NCI-H128 (cell line): ENCODE measurements at regions not wholly inside any gene's neighbourhood (a gene's known extent, or its start where the extent isn't known, plus 50 kb on each side); places are given as distances from the start of the nearest gene placed in this dataset.

Source experiments
- DNase-seq: peaks from one replicate; lab custom pipeline; 2025; ENCODE audit not compliant: unreplicated experiment; lab: John Stamatoyannopoulos, UW

DNA sequence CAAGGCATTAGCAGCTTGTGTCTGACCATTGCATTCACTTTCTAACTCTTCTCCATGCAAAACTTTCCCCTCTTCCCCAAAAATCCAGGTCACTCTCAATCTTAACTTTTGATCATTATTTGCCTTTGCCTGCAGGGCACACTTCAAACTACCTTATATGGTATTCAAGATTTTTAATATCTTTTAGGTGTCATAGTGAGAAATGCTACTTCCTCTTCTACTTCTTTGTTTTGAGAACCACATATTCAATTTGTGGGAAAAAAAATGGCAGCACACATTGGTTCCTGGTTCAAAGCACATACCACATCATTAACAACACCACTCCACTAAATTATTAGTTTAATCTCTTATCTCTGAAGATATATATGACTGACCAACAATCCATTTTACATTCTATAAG is 1267.0 kb upstream of the CITED2 start:
- no peak for DNase-seq

DNA sequence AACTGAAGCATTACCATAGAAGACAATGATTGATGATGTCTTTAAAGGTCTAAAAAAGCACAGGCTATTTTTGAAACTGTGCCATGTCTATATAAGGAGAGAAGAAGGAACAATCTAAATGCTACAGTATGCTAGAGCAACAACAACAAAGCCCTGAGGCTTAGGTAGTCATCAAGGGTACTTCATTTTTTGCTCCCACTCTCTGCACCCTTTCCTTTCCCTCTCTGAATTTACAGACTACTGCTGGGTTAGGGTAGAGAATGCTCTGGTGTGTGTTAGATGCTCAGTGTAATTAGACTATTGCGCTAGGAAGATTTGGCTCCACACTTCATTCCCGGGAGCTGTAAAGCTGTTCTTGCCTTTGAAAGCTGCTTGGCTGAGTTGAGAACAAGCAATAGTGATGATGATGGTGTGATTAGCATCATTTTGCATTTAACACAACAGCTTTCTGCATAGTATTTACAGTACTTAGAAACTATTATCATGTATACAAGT is 1262.5 kb upstream of the CITED2 start:
- DNase-seq, result no peak

DNA sequence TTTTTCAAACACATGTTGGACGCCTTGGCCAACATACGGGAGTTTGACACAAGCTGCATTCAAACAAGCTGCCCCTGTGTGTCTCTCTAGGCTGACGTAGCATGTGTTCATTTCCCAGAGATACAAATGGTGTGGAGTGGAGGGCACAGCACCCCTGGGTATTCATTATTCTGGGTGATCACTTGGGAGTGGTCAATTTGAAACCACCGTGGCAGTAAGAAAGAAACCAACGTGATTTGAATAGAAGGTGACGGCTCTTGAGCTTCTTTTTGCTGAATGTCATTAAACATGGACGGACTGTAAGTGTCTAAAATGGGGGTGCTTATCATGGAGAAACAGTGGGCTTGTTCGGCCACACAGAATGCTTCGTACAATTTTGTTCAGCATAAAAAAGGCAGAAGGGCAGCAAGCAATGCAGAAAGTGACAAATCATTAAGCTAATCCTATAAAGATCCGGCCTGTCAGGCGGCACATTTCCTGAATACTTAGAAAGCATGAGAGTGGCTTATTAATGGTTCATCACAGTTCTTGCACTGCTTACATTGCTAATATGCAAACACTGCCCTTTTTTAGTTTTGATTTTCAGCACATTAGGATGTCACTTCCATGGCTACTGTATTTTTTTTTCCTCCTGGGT is 1261.9 kb upstream of the CITED2 start:
- DNase-seq, result no peak

DNA sequence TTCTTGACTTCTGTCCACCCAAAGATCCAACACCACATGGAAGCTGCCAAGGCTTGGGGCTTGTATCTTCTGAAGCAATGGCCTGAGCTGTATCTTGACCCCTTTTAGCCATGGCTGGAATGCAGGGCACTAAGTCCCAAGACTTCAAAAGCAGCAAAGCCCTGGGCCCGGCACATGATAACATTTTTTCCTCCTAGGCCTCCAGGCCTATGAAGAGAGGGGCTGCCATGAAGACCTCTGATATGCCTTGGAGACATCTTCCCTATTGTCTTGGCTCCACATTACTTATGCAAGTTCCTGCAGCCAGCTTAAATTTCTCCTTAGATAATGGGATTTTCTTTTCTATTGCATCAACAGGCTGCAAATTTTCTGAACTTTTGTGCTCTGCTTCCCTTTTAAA is 1252.6 kb upstream of the CITED2 start:
- DNase-seq, result no peak

DNA sequence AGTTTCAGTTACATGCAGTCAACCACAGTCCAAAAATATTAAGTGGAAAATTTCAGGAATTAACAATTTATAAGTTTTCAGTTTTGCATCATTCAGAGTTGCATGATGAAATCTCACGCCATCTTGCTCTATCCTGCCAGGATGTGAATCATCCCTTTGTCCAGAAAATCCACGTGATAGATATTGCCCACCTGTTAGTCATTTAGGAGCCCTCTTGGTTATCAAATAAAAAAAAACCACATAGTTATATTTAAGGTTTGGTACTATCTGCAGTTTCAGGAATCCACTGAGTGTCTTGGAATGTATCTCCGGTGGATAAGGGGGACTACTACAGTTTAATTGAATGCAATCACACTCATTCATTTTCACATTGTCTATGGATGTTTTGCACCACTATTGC is 1249.0 kb upstream of the CITED2 start:
- no peak for DNase-seq

DNA sequence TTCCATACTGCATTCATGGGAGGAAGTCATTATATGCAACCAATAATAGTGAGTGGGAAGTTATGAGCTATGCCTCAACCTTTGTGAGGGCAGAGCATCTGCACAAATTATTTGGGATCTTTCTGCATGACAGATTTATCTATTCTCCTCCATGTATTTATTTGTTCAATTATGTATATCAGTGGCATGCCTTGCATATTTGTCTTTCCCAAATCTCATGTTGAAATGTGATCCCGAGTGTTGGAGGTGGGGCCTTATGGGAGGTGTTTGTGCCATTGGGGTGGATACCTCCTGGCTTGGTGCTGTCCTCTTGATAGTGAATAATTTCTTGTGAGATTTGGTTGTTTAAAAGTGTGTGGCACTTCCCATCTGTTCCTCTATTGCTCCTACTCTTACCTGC is 1246.0 kb upstream of the CITED2 start:
- DNase-seq, result no peak

DNA sequence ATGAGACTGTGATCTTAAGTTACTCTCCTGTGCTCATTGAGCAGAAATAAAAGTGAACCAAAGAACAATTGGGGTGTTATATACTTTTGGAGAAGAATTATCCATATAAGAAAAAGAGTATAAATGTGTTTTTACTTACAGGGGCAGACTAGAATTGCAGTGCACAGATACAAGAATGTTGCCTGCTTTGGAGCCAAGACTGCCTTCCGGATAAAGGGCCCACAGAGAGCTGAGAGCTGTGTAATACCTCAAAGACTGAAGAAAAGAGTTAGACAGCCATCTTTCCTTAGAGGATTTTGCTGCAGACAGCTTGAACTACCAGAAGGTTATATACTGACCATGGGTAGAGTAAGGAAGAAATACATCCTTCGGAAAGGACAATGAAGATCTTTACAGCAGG is 1235.5 kb upstream of the CITED2 start:
- DNase-seq, result no peak

DNA sequence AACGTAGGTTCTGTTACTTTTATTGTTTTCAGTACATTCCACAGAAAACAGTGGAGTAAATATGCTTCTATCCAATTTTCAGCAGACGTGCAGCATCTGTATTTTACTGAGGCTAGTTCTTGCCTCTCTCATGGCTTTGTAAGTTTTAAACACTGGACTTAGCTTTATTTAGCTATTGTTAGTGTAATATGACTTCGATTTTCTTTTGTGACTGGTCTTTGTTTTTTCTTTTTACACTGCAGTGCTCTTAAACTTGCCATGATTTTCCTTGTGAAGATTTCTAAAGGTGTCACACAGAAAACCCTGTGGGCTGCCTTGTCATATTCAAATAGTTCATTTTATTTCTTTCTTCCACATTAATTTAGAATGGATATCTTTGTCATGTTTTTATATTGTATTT is 1234.9 kb upstream of the CITED2 start:
- DNase-seq, result no peak

DNA sequence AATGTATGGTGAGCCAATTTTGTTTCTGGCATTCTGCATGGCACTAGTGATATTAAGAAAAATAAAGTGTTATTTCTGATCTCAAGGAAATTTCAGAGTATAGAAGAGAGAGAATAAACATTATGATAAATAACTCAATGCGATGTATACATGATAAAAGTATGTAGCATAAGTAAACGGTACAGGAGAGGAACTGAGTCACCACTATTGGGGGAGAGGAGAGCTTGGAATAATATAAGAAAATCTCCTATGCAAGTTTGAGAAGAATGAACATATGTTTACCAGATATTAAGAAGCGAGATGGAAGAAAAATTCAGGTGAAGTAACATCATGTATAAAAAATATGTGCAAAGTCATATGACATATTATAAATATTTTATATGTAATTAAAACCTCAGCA is 1230.3 kb upstream of the CITED2 start:
- DNase-seq, result no peak

DNA sequence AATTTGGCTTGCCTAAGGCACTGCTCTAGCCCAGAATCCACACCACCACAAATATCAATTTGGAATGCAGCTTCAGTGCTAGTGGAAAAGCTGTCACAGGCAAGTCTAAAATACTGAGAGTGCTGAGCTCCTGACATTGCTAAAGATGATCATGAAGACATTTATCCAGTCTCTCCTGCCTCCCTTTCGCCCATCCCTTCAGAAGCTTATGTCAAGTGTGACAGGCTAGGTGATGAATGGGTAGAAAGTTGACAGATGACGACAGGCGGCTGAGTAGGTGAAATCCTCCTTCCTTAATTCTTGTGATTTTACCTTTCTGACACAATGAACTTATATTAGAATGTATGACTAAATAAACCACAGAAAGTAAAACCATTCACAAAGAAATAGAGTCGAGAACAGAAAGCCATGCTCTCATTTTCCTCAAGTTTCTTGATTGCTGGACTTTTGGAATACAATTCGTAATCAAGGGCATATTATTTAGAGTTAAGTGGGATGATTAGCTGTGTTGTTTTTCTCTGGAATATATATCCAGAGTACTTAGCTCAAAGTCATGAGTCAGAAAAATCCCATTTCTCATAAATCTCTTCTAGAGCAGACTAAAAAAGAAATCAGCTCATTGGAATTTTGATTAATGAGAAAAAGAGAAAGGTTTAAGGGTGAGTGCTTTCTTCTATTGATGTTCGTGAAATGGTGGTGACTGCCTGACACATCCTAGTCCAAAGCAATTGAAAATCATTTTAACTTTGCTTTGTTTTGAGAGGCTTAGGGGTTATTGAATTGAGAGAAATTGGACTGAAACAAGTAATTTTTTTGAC is 1228.2 kb upstream of the CITED2 start:
- DNase-seq, result no peak

DNA sequence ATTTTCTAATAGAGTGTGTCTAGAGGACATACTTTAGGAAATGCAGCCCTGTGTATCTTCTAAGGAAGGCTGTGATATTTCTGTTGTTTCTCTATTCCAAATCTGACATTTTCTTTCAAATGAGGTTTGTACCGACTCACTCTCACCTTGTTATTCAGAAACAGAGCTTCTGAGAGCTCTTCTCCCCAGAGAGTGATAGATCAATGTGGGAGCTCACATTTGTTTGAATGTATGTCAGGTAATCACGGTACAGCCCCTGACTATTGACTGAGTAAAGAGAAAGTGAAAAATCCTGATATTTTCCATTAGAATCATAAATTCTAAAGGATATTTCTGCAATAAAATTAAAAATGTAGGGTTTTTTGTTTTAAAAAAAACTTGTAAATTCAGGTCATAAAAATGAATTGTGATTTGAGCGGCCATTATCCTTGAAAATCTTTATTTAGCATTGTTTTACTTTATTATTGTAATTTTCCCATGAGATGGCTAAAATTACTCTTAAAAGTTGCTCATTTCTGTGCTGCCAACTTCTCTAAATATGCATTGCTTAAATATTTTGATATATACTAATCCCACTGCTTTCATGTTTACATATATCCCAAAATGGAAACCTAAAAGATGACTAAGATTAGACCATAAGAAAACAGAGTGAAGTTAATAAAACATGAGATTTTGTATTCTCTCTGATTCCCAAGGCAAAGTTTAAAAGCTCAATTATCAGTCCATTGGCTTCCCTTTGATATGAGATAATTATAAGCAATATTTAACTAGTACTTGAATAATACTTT is 1226.8 kb upstream of the CITED2 start:
- DNase-seq, result no peak

DNA sequence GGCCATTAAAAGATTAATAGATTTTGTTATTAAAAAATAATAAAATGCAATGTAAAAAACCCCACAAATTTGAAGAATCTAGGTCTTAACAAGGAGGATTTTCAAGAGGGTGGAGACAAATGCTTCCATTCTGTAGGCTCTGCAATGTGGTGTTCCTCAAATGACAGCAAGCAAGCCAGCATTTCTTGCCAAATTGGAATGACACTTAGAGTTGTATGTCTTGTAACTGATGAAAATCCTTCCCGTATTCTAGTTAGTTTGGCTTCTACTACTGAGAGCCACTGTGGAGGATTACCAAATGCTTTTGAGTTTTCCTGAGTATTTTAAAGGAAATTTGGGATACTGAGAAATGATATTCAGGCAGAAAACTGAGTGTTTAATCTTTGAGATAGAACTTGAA is 1225.5 kb upstream of the CITED2 start:
- DNase-seq, result no peak

DNA sequence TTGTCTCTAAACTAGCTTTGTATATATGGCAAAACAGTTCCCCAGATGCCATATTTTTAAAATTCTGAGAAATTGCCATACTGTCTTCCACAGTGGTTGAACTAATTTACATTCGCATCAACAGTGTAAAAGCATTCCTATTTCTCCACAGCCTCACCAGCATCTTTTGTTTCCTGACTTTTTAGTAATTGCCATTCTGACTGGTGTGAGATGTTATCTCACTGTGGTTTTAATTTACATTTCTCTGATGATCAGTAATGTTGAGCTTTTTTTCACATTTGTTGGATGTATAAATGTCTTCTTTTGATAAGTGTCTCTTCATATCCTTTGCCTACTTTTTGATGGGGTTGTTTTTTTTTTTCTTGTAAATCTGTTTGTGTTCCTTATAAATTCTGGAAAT is 1222.7 kb upstream of the CITED2 start:
- no peak for DNase-seq

DNA sequence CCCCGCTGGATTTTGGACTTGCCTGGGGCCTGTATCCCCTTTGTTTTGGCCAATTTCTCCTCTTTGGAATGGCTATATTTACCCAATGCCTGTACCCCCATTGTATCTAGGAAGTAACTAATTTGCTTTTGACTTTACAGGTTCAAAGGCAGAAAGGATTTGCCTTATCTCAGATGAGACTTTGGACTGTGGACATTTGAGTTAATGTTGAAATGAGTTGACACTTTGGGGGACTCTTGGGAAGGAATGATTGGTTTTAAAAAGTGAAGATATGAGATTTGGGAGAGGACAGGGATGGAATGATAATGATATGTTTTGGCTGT is 1220.3 kb upstream of the CITED2 start:
- no peak for DNase-seq

DNA sequence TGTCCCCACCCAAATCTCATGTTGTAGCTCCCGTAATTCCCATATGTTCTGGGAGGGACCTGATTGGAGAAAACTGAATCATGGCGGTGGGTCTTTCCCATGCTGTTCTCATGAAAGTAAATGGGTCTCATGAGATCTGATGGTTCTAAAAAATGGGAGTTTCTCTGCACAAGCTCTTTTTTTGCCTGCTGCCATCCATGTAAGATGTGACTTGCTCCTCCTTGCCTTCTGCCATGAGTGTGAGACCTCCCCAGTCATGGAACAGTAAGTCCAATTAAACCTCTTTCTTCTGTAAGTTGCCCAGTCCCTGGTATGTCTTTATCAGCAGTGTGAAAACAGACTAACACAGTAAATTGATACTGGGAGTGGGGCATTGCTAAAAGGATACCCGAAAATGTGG is 1218.4 kb upstream of the CITED2 start:
- no peak for DNase-seq

DNA sequence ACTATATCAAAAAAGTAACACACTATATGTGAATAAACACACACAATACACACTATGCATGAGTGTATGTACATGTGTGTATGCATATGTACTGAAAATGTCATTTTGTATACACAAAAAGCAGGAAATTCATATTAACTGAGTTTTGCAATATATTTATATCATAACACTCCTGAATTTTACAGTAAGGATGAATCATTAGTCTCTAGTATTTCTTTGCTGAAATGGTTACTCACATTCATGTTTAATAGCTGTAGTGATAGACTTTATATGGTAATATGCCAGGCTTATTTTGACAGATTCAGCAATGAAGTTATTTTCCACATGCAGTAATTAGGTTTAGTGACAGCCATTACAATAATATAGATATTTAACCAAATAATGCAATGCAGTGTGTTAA is 1216.2 kb upstream of the CITED2 start:
- no peak for DNase-seq

DNA sequence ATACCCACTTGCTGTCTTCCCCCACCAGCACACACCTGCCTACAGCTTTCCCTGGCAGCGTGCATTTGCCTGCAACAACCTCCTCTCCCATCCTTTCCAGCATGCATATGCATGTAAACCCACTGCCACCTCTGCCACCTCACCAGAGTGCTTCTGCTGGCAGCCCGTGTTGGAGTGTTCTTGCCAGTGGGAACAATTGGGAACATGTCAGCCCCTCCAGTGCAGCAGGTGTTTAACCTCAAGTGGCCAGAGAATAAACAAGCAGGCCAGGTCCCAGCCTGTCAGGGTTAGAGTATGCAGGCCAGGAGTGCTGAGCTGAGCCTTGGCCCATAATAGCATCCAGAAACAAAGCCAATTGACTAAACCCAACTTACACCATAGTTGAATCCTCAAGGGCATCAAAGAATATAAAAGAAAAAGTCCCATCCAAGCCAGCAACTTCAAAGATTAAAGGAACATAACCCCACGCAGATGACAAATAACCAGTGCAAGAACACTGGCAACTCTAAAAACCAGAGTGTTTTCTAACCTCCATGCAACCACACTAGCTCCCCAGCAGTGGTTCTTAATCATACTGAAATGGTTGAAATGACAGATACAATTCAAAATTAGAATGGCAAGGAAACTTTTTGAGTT is 1212.1 kb upstream of the CITED2 start:
- no peak for DNase-seq

DNA sequence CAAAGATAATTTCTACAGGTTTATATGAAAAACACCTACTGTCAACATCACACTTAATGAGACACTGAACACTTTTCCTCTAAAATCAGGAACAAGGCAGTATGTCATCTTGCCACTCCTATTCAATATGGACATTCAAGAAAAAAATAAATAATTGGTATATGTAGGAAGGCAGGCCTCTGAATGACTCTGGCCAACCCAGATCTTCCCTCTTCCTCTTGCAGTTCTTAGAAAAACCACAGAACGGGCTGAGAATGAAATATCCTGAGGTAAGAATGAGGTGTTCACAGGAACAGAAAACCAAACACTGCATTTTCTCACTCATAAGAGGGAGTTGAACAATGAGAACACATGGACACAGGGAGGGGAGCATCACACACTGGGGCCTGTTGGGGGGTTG is 1207.2 kb upstream of the CITED2 start:
- DNase-seq, result no peak

DNA sequence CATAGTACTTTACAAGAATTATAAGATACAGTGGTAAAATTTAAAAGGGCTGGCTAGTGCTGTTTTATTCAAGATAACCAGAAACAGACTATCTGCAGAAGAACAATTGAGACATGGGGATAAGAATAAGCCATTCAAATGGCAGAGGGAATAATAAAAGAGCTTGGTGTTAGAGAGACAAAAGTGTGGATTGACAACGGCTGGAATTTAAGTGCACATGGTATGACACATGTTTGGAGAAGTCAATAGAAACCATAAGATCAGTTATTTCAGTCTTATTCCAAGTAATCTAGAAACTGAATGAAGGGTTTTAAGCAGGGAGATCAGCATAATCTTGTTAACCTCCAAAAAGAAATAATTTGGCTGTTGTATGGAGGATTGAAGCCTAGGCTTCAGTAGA is 1205.5 kb upstream of the CITED2 start:
- no peak for DNase-seq

DNA sequence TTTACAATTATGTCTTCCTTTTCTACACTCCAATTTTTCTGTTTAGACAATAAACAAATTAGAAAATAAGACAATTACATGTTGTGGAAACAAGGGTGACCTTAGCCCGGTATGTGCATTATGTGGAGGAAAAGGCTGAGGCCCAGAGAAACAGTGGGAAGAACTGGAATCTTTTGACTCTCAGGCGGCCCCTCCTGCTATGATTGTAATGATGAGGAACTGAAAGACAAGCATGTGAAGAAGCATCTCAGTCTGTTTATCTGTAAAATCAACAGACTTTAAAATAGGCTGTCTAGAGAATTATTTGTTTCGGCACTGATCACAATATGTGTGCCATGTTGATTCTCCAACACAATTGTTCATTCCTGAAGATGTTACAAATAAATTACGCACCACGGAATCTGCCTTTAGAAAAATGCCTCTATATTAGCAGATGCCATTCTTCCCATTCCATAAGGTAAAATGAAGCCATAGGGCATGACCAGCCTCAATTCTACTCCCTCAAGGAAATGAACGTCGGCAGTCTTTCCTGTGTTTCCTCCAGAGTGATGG is 1201.6 kb upstream of the CITED2 start:
- DNase-seq, result no peak

DNA sequence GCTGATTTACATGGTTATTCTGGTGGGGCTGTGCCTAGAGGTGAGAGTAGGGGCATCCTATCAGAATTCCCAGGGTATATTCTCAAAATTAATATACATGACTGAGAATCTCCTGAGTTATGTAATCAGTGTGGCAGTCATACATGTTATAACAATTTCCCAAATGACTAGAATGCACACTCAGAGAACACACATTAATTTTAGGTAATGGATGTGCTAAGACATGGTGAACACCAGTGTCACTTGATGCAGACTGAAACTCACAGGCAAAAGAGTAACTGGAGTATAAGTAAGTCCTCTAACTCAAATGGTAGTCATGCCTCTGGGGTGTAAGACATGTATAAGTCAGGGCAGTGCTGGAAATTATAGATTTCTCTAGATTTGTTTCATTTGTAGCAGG is 1198.4 kb upstream of the CITED2 start:
- no peak for DNase-seq
